GM23338 (cell line): ENCODE measurements at regions not wholly inside any gene's neighbourhood (a gene's known extent, or its start where the extent isn't known, plus 50 kb on each side); places are given as distances from the start of the nearest gene placed in this dataset.

Source experiments
- CREB1 ChIP-seq: fragments of 250-450 bp; sonication (Bioruptor Pico); IDR thresholded peaks from 2 replicates; pipeline ENCODE4 v1.5.0; 2020; ENCODE audit warnings: low read depth, mild to moderate bottlenecking, moderate library complexity
- EZH2 ChIP-seq: fragments of 200-600 bp; sonication (generic); IDR thresholded peaks from one replicate; pipeline ENCODE4 v1.8.0; 2017; ENCODE audit warnings: antibody characterized with exemption, mild to moderate bottlenecking, low read depth; ENCODE audit not compliant: unreplicated experiment
- EZH2phosphoT487 ChIP-seq: fragments of 200-600 bp; sonication (generic); IDR thresholded peaks from one replicate; pipeline ENCODE4 v1.8.1; 2018; ENCODE audit warnings: antibody characterized with exemption; ENCODE audit not compliant: unreplicated experiment
- JUNB ChIP-seq: IDR thresholded peaks from one replicate; pipeline ENCODE4 v1.6.1; 2016; ENCODE audit warnings: antibody characterized with exemption; ENCODE audit not compliant: unreplicated experiment
- NANOG ChIP-seq: IDR thresholded peaks from 2 replicates; pipeline ENCODE4 v1.6.1; 2016; ENCODE audit warnings: antibody characterized with exemption, borderline replicate concordance
- POLR2AphosphoS5 ChIP-seq: IDR thresholded peaks from 2 replicates; pipeline ENCODE4 v1.6.1; 2016; ENCODE audit warnings: antibody characterized with exemption, low read depth
- STAT1 ChIP-seq: IDR thresholded peaks from one replicate; pipeline ENCODE4 v1.6.1; 2016; ENCODE audit warnings: antibody characterized with exemption; ENCODE audit not compliant: unreplicated experiment
- ZNF114 ChIP-seq: fragments of 250-450 bp; sonication (Bioruptor Pico); IDR thresholded peaks from 2 replicates; pipeline ENCODE4 v1.5.0; 2020; ENCODE audit warnings: mild to moderate bottlenecking, moderate library complexity
- ZNF331 ChIP-seq: fragments of 250-450 bp; sonication (Bioruptor Pico); IDR thresholded peaks from 2 replicates; pipeline ENCODE4 v1.5.0; 2020; ENCODE audit warnings: low read depth, mild to moderate bottlenecking, moderate library complexity
- TF ChIP-seq, protein P1 (sequence below), 2 experiments: fragments of 200-600 bp in 1 of 2; sonication (generic) in 1 of 2; conservative IDR thresholded peaks; 2 replicates each; pipeline versions ENCODE4 v1.5.1 to v1.6.1; 2016 to 2017; ENCODE audit warnings: antibody characterized with exemption in 2 of 2, low read depth in 2 of 2, mild to moderate bottlenecking in 2 of 2, moderate library complexity in 1 of 2
- TF ChIP-seq, protein P2 (sequence below): IDR thresholded peaks from 2 replicates; pipeline ENCODE4 v1.6.1; 2016; ENCODE audit warnings: antibody characterized with exemption
- TF ChIP-seq, protein P3 (sequence below): IDR thresholded peaks from one replicate; pipeline ENCODE4 v1.6.1; 2018; ENCODE audit warnings: antibody characterized with exemption; ENCODE audit not compliant: unreplicated experiment
- TF ChIP-seq, protein P4 (sequence below): fragments of 250-450 bp; sonication (Bioruptor Pico); IDR thresholded peaks from 2 replicates; pipeline ENCODE4 v1.5.0; 2020; ENCODE audit warnings: mild to moderate bottlenecking, moderate library complexity

DNA sequence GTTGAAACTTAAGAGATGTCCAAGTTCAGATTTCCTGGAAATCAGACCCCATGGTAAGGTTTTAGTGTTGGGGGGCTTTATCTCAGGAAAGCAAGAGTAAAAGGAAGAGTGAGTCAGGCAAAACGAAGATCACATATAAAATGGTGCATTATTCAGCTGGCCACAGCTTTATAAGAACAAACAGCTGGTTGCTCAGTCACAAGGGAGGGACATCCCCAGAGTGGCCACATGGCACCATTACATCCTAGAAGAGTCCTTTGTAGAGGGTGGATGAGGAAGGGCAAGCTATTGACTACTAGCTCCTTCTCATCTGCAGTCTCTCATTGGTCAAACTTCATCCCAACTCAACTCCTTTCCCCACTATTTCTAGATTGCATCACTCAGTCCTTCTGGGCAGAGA lies 68.3 kb upstream of the COL8A1 start:
- TF ChIP-seq POLR2AphosphoS5 (no peak), EZH2phosphoT487 (no peak), EZH2 (no peak), JUNB (no peak), CREB1 (CRISPR knock-in tag) (no peak), NANOG (no peak), ZNF331 (no peak), ZNF114 (CRISPR knock-in tag) (no peak), STAT1 (no peak)
- TF ChIP-seq, protein P1, sequence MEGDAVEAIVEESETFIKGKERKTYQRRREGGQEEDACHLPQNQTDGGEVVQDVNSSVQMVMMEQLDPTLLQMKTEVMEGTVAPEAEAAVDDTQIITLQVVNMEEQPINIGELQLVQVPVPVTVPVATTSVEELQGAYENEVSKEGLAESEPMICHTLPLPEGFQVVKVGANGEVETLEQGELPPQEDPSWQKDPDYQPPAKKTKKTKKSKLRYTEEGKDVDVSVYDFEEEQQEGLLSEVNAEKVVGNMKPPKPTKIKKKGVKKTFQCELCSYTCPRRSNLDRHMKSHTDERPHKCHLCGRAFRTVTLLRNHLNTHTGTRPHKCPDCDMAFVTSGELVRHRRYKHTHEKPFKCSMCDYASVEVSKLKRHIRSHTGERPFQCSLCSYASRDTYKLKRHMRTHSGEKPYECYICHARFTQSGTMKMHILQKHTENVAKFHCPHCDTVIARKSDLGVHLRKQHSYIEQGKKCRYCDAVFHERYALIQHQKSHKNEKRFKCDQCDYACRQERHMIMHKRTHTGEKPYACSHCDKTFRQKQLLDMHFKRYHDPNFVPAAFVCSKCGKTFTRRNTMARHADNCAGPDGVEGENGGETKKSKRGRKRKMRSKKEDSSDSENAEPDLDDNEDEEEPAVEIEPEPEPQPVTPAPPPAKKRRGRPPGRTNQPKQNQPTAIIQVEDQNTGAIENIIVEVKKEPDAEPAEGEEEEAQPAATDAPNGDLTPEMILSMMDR (conservative IDR thresholded peaks at IDR 0.05; ENCODE audit: low read depth in 2 of 2) = no peak
- TF ChIP-seq, protein P2, sequence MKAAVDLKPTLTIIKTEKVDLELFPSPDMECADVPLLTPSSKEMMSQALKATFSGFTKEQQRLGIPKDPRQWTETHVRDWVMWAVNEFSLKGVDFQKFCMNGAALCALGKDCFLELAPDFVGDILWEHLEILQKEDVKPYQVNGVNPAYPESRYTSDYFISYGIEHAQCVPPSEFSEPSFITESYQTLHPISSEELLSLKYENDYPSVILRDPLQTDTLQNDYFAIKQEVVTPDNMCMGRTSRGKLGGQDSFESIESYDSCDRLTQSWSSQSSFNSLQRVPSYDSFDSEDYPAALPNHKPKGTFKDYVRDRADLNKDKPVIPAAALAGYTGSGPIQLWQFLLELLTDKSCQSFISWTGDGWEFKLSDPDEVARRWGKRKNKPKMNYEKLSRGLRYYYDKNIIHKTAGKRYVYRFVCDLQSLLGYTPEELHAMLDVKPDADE = no peak
- TF ChIP-seq, protein P3, sequence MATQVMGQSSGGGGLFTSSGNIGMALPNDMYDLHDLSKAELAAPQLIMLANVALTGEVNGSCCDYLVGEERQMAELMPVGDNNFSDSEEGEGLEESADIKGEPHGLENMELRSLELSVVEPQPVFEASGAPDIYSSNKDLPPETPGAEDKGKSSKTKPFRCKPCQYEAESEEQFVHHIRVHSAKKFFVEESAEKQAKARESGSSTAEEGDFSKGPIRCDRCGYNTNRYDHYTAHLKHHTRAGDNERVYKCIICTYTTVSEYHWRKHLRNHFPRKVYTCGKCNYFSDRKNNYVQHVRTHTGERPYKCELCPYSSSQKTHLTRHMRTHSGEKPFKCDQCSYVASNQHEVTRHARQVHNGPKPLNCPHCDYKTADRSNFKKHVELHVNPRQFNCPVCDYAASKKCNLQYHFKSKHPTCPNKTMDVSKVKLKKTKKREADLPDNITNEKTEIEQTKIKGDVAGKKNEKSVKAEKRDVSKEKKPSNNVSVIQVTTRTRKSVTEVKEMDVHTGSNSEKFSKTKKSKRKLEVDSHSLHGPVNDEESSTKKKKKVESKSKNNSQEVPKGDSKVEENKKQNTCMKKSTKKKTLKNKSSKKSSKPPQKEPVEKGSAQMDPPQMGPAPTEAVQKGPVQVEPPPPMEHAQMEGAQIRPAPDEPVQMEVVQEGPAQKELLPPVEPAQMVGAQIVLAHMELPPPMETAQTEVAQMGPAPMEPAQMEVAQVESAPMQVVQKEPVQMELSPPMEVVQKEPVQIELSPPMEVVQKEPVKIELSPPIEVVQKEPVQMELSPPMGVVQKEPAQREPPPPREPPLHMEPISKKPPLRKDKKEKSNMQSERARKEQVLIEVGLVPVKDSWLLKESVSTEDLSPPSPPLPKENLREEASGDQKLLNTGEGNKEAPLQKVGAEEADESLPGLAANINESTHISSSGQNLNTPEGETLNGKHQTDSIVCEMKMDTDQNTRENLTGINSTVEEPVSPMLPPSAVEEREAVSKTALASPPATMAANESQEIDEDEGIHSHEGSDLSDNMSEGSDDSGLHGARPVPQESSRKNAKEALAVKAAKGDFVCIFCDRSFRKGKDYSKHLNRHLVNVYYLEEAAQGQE = no peak
- TF ChIP-seq, protein P4, sequence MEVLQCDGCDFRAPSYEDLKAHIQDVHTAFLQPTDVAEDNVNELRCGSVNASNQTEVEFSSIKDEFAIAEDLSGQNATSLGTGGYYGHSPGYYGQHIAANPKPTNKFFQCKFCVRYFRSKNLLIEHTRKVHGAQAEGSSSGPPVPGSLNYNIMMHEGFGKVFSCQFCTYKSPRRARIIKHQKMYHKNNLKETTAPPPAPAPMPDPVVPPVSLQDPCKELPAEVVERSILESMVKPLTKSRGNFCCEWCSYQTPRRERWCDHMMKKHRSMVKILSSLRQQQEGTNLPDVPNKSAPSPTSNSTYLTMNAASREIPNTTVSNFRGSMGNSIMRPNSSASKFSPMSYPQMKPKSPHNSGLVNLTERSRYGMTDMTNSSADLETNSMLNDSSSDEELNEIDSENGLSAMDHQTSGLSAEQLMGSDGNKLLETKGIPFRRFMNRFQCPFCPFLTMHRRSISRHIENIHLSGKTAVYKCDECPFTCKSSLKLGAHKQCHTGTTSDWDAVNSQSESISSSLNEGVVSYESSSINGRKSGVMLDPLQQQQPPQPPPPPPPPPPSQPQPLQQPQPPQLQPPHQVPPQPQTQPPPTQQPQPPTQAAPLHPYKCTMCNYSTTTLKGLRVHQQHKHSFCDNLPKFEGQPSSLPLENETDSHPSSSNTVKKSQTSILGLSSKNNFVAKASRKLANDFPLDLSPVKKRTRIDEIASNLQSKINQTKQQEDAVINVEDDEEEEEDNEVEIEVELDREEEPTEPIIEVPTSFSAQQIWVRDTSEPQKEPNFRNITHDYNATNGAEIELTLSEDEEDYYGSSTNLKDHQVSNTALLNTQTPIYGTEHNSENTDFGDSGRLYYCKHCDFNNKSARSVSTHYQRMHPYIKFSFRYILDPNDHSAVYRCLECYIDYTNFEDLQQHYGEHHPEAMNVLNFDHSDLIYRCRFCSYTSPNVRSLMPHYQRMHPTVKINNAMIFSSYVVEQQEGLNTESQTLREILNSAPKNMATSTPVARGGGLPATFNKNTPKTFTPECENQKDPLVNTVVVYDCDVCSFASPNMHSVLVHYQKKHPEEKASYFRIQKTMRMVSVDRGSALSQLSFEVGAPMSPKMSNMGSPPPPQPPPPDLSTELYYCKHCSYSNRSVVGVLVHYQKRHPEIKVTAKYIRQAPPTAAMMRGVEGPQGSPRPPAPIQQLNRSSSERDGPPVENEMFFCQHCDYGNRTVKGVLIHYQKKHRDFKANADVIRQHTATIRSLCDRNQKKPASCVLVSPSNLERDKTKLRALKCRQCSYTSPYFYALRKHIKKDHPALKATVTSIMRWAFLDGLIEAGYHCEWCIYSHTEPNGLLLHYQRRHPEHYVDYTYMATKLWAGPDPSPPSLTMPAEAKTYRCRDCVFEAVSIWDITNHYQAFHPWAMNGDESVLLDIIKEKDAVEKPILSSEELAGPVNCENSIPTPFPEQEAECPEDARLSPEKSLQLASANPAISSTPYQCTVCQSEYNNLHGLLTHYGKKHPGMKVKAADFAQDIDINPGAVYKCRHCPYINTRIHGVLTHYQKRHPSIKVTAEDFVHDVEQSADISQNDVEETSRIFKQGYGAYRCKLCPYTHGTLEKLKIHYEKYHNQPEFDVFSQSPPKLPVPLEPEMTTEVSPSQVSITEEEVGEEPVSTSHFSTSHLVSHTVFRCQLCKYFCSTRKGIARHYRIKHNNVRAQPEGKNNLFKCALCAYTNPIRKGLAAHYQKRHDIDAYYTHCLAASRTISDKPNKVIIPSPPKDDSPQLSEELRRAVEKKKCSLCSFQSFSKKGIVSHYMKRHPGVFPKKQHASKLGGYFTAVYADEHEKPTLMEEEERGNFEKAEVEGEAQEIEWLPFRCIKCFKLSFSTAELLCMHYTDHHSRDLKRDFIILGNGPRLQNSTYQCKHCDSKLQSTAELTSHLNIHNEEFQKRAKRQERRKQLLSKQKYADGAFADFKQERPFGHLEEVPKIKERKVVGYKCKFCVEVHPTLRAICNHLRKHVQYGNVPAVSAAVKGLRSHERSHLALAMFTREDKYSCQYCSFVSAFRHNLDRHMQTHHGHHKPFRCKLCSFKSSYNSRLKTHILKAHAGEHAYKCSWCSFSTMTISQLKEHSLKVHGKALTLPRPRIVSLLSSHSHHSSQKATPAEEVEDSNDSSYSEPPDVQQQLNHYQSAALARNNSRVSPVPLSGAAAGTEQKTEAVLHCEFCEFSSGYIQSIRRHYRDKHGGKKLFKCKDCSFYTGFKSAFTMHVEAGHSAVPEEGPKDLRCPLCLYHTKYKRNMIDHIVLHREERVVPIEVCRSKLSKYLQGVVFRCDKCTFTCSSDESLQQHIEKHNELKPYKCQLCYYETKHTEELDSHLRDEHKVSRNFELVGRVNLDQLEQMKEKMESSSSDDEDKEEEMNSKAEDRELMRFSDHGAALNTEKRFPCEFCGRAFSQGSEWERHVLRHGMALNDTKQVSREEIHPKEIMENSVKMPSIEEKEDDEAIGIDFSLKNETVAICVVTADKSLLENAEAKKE = no peak
